ENCODE measurements at regions not wholly inside any gene's neighbourhood (a gene's known extent, or its start where the extent isn't known, plus 50 kb on each side); places are given as distances from the start of the nearest gene placed in this dataset.

- no peak for DNase-seq
- Mint-ChIP-seq H3K36me3 (no peaks in the 10 kb centered on the region), H3K27me3 (peaks cover 4% of the 10 kb centered on the region), H3K4me1 (no peaks in the 10 kb centered on the region), H3K4me3 (no peak overlapping the region), H3K27ac (no peak overlapping the region), H3K9me3 (ENCODE audit: low read depth) (no peaks in the 10 kb centered on the region)
- no peak for ATAC-seq
- CTCF ChIA-PET = no interaction called here
Observed at GRCh38 chr17:79326814-79327213, 252.2 kb downstream of the ENGASE start.

GRCh38 chr17:79325709-79326430 is 251.2 kb downstream of the ENGASE start:
- ATAC-seq (no peak), DNase-seq (no peak)
- peaks cover 4% of the 10 kb centered on the region for H3K27me3 Mint-ChIP-seq
- H3K27ac Mint-ChIP-seq = no peak overlapping the region
- H3K9me3 Mint-ChIP-seq (ENCODE audit: low read depth) = no peaks in the 10 kb centered on the region
- no peak overlapping the region for H3K4me3 Mint-ChIP-seq
- H3K36me3 Mint-ChIP-seq = no peaks in the 10 kb centered on the region
- H3K4me1 Mint-ChIP-seq = no peaks in the 10 kb centered on the region
- CTCF ChIA-PET = no interaction called here

DNA sequence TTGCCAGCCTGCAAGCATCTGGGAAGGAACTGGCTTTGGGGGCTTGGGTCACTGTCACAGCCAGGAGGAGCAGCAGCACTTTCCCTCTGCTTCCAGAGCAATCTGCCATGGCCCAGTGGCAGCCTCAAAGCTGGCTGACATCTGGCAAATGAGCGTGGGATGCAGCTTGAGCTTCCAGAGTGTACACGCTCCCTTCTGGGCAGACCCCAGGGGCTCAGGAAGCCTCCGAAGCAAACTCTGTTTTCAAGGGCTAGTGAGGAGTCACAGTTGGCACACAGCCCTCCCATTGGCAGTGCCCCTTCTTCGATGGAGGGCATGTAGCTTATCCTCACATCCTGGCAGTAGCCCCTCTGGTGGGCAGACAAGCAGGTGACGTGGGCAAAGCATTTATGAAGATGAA is 249.6 kb downstream of the ENGASE start:
- no peak for DNase-seq
- Mint-ChIP-seq H3K27me3 (peaks cover 4% of the 10 kb centered on the region), H3K4me3 (no peak overlapping the region), H3K9me3 (ENCODE audit: low read depth) (no peaks in the 10 kb centered on the region), H3K4me1 (no peaks in the 10 kb centered on the region), H3K27ac (no peak overlapping the region), H3K36me3 (no peaks in the 10 kb centered on the region)
- CTCF ChIA-PET = no interaction called here
- ATAC-seq = no peak

DNA sequence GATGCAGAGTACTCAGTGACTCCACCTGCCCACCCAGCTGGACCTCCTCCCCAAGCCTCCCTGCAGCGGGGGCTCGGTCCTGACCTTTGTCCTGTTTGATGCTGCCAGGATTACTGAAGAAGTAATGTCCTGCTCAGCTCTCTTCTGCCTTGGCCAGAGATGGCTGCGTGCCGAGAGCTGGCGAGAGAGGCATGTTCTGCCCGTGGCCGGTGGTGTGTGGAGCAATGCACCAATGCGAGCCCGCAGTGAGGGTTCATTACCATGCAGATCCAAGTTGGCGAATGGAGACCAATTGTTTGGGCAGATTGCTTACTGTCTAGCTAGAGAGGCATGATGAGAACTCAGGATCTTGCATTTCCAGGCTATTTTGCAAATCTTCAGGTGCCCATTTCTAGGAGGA is 248.9 kb downstream of the ENGASE start:
- Mint-ChIP-seq H3K4me3 (no peak overlapping the region), H3K4me1 (no peaks in the 10 kb centered on the region), H3K9me3 (ENCODE audit: low read depth) (no peaks in the 10 kb centered on the region), H3K27ac (no peak overlapping the region), H3K27me3 (peaks cover 4% of the 10 kb centered on the region), H3K36me3 (no peaks in the 10 kb centered on the region)
- no peak for ATAC-seq
- CTCF ChIA-PET = interaction anchor here (0.7 kb wide), 1 partner anchor 68 kb away, joined by 3 read pairs; no protein-coding TSS in a partner anchor
- no peak for DNase-seq

DNA sequence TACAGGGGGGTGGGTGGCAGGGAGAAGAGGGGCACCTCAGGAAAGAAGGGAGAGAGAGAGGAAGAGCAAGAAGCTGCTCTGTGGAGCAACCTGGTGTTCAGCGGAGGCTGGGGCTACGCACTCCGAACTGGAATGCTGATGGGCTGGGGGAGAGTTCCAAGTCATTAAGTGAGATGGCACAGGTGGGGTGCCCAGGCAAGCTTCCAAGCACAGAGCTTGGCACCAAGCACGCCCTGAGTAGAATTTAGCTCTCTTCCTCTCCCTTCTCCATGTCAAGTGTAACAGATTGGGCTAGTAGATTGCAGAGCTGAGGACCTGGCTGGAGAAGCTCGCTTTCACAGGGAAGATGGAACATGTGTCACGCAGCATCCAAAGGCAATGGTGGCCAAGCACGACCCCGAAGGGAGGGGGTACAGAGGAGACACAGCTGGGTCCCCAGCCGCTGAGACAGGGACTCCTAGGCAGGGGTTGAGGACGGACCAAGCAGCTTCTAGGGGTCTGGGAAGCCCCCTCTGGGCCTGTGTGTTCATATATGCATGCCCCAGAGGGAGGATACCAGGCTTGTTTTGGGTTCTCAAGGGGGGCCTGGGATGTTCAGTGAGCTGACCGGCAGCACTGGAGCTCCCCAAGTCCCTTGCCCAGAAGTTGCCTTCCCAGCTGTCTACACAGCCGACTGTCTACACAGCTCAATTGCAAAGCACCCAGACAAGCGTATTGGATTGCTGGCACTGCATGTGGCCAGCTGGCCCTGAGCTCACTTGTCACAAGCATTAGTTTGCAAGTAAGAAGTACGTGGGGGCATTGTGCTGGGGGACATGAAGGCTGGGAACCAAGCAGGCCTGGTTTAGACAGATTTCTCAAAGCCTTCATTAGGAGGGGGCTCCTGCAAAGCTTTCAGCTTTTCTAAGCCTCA is 247.8 kb downstream of the ENGASE start:
- CTCF ChIA-PET = interaction anchor here (0.7 to 0.9 kb wide), 2 partner anchors 69 to 116 kb away, joined by 3 read pairs; no protein-coding TSS in a partner anchor

DNA sequence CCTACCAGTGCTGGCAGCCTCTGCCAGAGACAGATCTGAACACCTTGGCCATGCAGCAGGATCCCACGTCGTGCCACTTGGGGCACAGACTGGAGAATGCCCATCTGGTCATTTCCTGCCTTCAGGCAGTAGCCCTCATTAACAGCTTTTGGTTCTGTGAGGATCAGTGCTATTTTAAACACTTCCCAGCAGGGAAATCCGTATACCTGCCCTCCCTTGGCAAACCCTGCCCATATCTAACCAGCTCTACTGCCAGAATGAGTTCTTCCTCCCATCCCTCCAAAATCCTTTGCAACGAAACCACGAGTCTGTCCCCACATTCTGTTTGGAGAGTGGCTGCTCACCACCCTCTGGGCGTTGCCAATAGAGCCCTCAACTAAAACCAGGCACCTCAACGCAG is 245.7 kb downstream of the ENGASE start:
- ATAC-seq = no peak
- Mint-ChIP-seq H3K27ac (no peak overlapping the region), H3K27me3 (peaks cover 12% of the 10 kb centered on the region), H3K4me1 (no peaks in the 10 kb centered on the region), H3K36me3 (no peaks in the 10 kb centered on the region), H3K9me3 (ENCODE audit: low read depth) (no peaks in the 10 kb centered on the region), H3K4me3 (no peak overlapping the region)
- CTCF ChIA-PET = no interaction called here
- no peak for DNase-seq

More for the DNA sequence above, 247.8 kb downstream of the ENGASE start:
- ATAC-seq (no peak), DNase-seq (no peak)
- no peak overlapping the region for H3K27ac Mint-ChIP-seq
- peaks cover 4% of the 10 kb centered on the region for H3K27me3 Mint-ChIP-seq
- H3K4me1 Mint-ChIP-seq = no peaks in the 10 kb centered on the region
- no peaks in the 10 kb centered on the region for H3K36me3 Mint-ChIP-seq
- no peak overlapping the region for H3K4me3 Mint-ChIP-seq
- no peaks in the 10 kb centered on the region for H3K9me3 Mint-ChIP-seq (ENCODE audit: low read depth)

DNA sequence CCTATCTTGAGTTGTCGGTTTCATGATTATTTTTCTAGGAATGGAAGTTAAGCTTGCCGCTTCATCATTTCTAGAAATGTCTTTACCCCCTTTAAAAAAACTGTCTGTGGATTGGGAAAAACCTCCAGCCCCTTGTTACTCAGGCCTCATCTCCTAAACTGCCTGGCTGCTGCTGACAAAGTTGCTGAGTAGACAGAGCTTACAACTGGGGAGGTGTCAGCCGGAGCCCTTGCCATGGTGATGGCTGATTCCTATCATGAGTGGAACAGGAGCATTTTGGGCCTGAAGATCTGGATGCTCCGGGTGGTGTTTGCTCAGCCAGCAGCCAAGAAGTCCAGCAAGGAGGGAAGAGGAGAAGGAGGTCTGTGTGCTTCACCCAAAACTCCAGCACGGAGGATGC is 243.3 kb downstream of the ENGASE start:
- Mint-ChIP-seq H3K9me3 (ENCODE audit: low read depth) (no peaks in the 10 kb centered on the region), H3K4me3 (no peak overlapping the region), H3K4me1 (no peaks in the 10 kb centered on the region), H3K27me3 (peaks cover 19% of the 10 kb centered on the region), H3K36me3 (no peaks in the 10 kb centered on the region), H3K27ac (no peak overlapping the region)
- CTCF ChIA-PET = no interaction called here
- no peak for DNase-seq
- ATAC-seq = no peak

GRCh38 chr17:79316805-79317204 is 242.2 kb downstream of the ENGASE start:
- Mint-ChIP-seq H3K27me3 (peaks cover 19% of the 10 kb centered on the region), H3K36me3 (no peaks in the 10 kb centered on the region), H3K9me3 (ENCODE audit: low read depth) (no peaks in the 10 kb centered on the region), H3K4me3 (no peak overlapping the region), H3K4me1 (no peaks in the 10 kb centered on the region), H3K27ac (no peak overlapping the region)
- ATAC-seq (no peak), DNase-seq (no peak)
- CTCF ChIA-PET = no interaction called here

GRCh38 chr17:79315358-79316105 is 240.9 kb downstream of the ENGASE start:
- Mint-ChIP-seq H3K4me1 (no peaks in the 10 kb centered on the region), H3K9me3 (ENCODE audit: low read depth) (no peaks in the 10 kb centered on the region), H3K4me3 (no peak overlapping the region), H3K27me3 (peaks cover 19% of the 10 kb centered on the region), H3K36me3 (no peaks in the 10 kb centered on the region), H3K27ac (no peak overlapping the region)
- CTCF ChIA-PET = no interaction called here
- ATAC-seq (no peak), DNase-seq (no peak)

DNA sequence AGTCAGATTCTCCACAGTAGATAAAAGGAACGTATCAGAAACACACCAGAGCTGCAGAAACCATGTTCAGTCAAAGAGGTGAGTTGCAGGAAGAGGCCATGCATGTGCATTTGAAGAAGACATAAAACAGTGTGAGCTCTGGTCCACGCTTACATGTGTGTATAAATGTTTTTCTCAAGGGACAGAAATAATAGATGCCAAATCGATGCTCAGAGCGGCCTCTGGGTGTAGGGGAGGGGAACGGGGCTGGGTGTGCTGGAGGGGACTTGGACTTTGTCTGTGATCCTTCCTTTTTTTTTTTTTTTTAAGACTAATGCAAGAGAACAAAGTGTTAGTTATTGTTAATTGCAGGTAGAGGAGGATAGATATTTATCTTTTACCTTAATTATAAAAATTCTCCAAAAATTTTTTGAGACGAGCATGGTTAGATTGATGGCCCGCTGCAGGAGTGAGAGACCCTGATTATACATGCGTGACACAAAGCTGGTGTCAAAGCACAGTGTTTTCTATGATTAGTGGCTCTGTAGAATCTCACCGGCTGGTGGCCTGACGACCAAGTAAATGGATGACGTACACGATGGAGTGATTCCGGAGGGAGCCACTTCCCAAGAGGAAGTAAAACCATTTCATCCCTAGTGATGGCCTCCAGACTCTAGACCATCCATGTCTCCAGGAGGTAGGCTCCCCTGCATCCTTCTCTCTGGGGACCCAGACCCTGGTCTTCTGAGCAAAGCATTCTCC is 240.2 kb downstream of the ENGASE start:
- H3K27ac Mint-ChIP-seq = no peak overlapping the region
- no peaks in the 10 kb centered on the region for H3K36me3 Mint-ChIP-seq
- DNase-seq = no peak
- CTCF ChIA-PET = no interaction called here
- no peaks in the 10 kb centered on the region for H3K4me1 Mint-ChIP-seq
- H3K4me3 Mint-ChIP-seq = no peak overlapping the region
- H3K9me3 Mint-ChIP-seq (ENCODE audit: low read depth) = no peaks in the 10 kb centered on the region
- ATAC-seq = no peak
- H3K27me3 Mint-ChIP-seq = peaks cover 19% of the 10 kb centered on the region

DNA sequence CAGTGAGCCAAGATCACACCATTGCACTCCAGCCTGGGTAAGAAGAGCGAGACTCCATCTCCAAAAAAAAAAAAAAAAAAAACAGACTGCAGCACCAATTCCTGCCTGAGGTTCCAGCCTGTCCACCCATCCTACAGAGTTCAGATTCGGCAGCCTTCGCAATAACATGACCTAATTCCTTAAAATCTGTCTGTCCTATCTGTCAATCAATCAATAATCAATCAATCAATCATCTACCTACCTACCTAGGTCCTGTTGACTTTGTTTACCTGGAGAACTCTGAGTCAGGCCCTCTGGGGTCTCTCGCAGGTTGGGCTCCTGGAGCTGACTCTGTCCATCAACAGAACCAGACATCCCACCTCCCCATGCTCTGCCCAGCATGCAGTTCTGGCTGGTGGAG is 236.7 kb downstream of the ENGASE start:
- no peaks in the 10 kb centered on the region for H3K9me3 Mint-ChIP-seq (ENCODE audit: low read depth)
- DNase-seq (no peak), ATAC-seq (no peak)
- H3K27ac Mint-ChIP-seq = no peak overlapping the region
- H3K27me3 Mint-ChIP-seq = peaks cover 15% of the 10 kb centered on the region
- H3K36me3 Mint-ChIP-seq = no peaks in the 10 kb centered on the region
- no peaks in the 10 kb centered on the region for H3K4me1 Mint-ChIP-seq
- CTCF ChIA-PET = no interaction called here
- no peak overlapping the region for H3K4me3 Mint-ChIP-seq

- Mint-ChIP-seq H3K27ac (no peak overlapping the region), H3K36me3 (no peaks in the 10 kb centered on the region), H3K9me3 (ENCODE audit: low read depth) (no peaks in the 10 kb centered on the region), H3K27me3 (peaks cover 3% of the 10 kb centered on the region), H3K4me1 (no peaks in the 10 kb centered on the region), H3K4me3 (no peak overlapping the region)
- DNase-seq (no peak), ATAC-seq (no peak)
- CTCF ChIA-PET = no interaction called here
Observed at GRCh38 chr17:79306424-79307318, 232.0 kb downstream of the ENGASE start.
